K562 (cell line): ENCODE measurements at regions not wholly inside any gene's neighbourhood (a gene's known extent, or its start where the extent isn't known, plus 50 kb on each side); places are given as distances from the start of the nearest gene placed in this dataset.

Experiments used
- ATAC-seq: fragments of 200-7000 bp; cut with Tn5 transposase; 3 replicates; pipeline ENCODE4 v1.9.1; 2020; ENCODE audit warnings: moderate library complexity
- BruUV-seq: library from RNA; stranded (reverse); fragments of 400-500 nt; replicated peaks from 2 replicates; lab custom pipeline; 2021; lab: Mats Ljungman, UMichigan
- CTCF ChIA-PET: fragments of 300-600 bp; formaldehyde crosslinking; extraction: SDS; loops from one replicate; lab custom pipeline; 2021; ENCODE audit warnings: low intra/inter-chr PET ratio; lab: Yijun Ruan, JAX
- POLR2A ChIA-PET: fragments of 300-600, 350-650 bp; sonication (Branson Sonifier 250); formaldehyde crosslinking; extraction: SDS; loops from one replicate; lab custom pipeline; 2021; ENCODE audit warnings: antibody characterized with exemption, inconsistent platforms; lab: Yijun Ruan, JAX
- DNase-seq, 4 experiments: peaks; one replicate each; pipeline versions ENCODE4 v3.0.0 to v3.0.0-alpha.2; 2011 to 2018; ENCODE audit warnings: low spot score in 3 of 4, mixed read lengths in 3 of 4; ENCODE audit errors: extremely low read depth in 1 of 4
- FAIRE-seq: peaks from 2 replicates; lab custom pipeline; 2011; peaks lifted over from hg19 to GRCh38; lab: Jason Lieb, UNC
- H2AFZ ChIP-seq: 2 replicates; pipeline ENCODE4 v1.6.0; 2011; ENCODE audit warnings: low read depth, low read length, control low read depth, inconsistent platforms
- H3K27ac ChIP-seq: fragments of 200-600 bp; 3 replicates; pipeline ENCODE4 v1.8.0; 2011; ENCODE audit warnings: low read depth, mild to moderate bottlenecking, control low read depth, inconsistent platforms, low read length, moderate library complexity, mixed read lengths; ENCODE audit errors: extremely low read depth
- H3K27me3 ChIP-seq, 2 experiments: fragments of 300-600 bp in 1 of 2; 2 replicates in 1 of 2; 3 replicates in 1 of 2; pipeline versions ENCODE4 v1.6.0 to v1.8.0; 2011; ENCODE audit warnings: inconsistent platforms in 2 of 2, low read length in 2 of 2, mild to moderate bottlenecking in 1 of 2, mixed read lengths in 1 of 2, moderate library complexity in 1 of 2; ENCODE audit not compliant: control insufficient read depth in 2 of 2, insufficient read depth in 2 of 2
- H3K36me3 ChIP-seq: fragments of 300-600 bp; 3 replicates; pipeline ENCODE4 v1.8.0; 2011; ENCODE audit warnings: mild to moderate bottlenecking, low read length, inconsistent platforms; ENCODE audit not compliant: control insufficient read depth, insufficient read depth
- H3K4me1 ChIP-seq, 2 experiments: fragments of 200-600 bp in 1 of 2; replicated peaks in 1 of 2; 2 replicates in 1 of 2; 3 replicates in 1 of 2; pipeline versions ENCODE4 v1.5.1 to v1.8.0; 2011; ENCODE audit warnings: inconsistent platforms in 2 of 2, low read length in 2 of 2, mild to moderate bottlenecking in 1 of 2, mixed read lengths in 1 of 2, moderate library complexity in 1 of 2; ENCODE audit not compliant: control insufficient read depth in 2 of 2, insufficient read depth in 2 of 2
- H3K4me2 ChIP-seq: 2 replicates; pipeline ENCODE4 v1.6.1; 2011; ENCODE audit warnings: low read length, control low read depth, inconsistent platforms, mixed read lengths; ENCODE audit not compliant: insufficient read depth
- H3K4me3 ChIP-seq: fragments of 200-600 bp; sonication (generic), shearing (Covaris generic); 2 replicates; pipeline ENCODE4 v1.5.1; 2016; ENCODE audit warnings: control low read depth, inconsistent platforms
- H3K79me2 ChIP-seq: fragments of 200-600 bp; 3 replicates; pipeline ENCODE4 v1.8.0; 2011; ENCODE audit warnings: low read length, inconsistent platforms; ENCODE audit not compliant: control insufficient read depth, insufficient read depth
- H3K9ac ChIP-seq, 2 experiments: 2 replicates each; pipeline versions ENCODE4 v1.6.0 to v1.6.1; 2011; ENCODE audit warnings: low read depth in 2 of 2, low read length in 2 of 2, control low read depth in 1 of 2, inconsistent platforms in 1 of 2, mild to moderate bottlenecking in 1 of 2, mixed read lengths in 1 of 2; ENCODE audit not compliant: insufficient read depth in 1 of 2
- H3K9me1 ChIP-seq: one replicate; pipeline ENCODE4 v1.6.0; 2011; ENCODE audit warnings: inconsistent platforms, mild to moderate bottlenecking, low read length, moderate library complexity; ENCODE audit not compliant: control insufficient read depth, insufficient read depth
- H3K9me3 ChIP-seq: replicated peaks from 2 replicates; pipeline ENCODE4 v1.5.1; 2011; ENCODE audit warnings: low read depth, low read length, inconsistent platforms; ENCODE audit not compliant: control insufficient read depth, insufficient read depth
- H4K20me1 ChIP-seq: replicated peaks from 2 replicates; pipeline ENCODE4 v1.6.1; 2011; ENCODE audit warnings: low read length, inconsistent platforms, mixed read lengths; ENCODE audit not compliant: control insufficient read depth, insufficient read depth
- ARHGAP35 ChIP-seq: fragments of 450-650 bp; IDR thresholded peaks from 2 replicates; pipeline ENCODE4 v1.6.1; 2018; ENCODE audit not compliant: partially characterized antibody
- EHMT2 ChIP-seq: fragments of 450-650 bp; IDR thresholded peaks from 2 replicates; pipeline ENCODE4 v1.6.1; 2018; ENCODE audit warnings: antibody characterized with exemption
- EP400 ChIP-seq: fragments of 450-650 bp; IDR thresholded peaks from 2 replicates; pipeline ENCODE4 v1.6.1; 2017; ENCODE audit warnings: antibody characterized with exemption, mild to moderate bottlenecking, moderate library complexity
- EWSR1 ChIP-seq: fragments of 450-650 bp; IDR thresholded peaks from 2 replicates; pipeline ENCODE4 v1.6.1; 2018; ENCODE audit warnings: borderline replicate concordance, mild to moderate bottlenecking, low read depth, moderate library complexity; ENCODE audit not compliant: partially characterized antibody
- FUS ChIP-seq: fragments of 200-400 bp; formaldehyde crosslinking; optimal IDR thresholded peaks from 2 replicates; pipeline ENCODE3; 2017; ENCODE audit warnings: low read depth, low read length
- HNRNPL ChIP-seq: fragments of 200-400 bp; formaldehyde crosslinking; IDR thresholded peaks from 2 replicates; pipeline ENCODE4 v1.6.1; 2017; ENCODE audit warnings: low read depth, mild to moderate bottlenecking, low read length
- HSF4 ChIP-seq: fragments of 250-450 bp; sonication (Bioruptor Pico); IDR thresholded peaks from 2 replicates; pipeline ENCODE4 v2.1.2; 2022; ENCODE audit warnings: mild to moderate bottlenecking, moderate library complexity, borderline replicate concordance
- MED1 ChIP-seq: sonication (generic); formaldehyde crosslinking; IDR thresholded peaks from 2 replicates; pipeline ENCODE4 v1.8.1; 2023; ENCODE audit warnings: missing genetic modification reagents, borderline replicate concordance
- THRAP3 ChIP-seq: fragments of 450-650 bp; IDR thresholded peaks from 2 replicates; pipeline ENCODE4 v1.6.1; 2016; ENCODE audit warnings: mild to moderate bottlenecking, inconsistent platforms, borderline replicate concordance
- THRB ChIP-seq: fragments of 450-650 bp; formaldehyde crosslinking; conservative IDR thresholded peaks from 2 replicates; pipeline ENCODE4 v1.4.0; 2022; ENCODE audit warnings: mild to moderate bottlenecking, missing genetic modification characterization
- ZBTB9 ChIP-seq: fragments of 450-650 bp; formaldehyde crosslinking; IDR thresholded peaks from 2 replicates; pipeline ENCODE4 v1.4.0; 2020; ENCODE audit warnings: mild to moderate bottlenecking, moderate library complexity
- WGBS: fragments of 100-300 bp; shearing (Covaris generic); methylation state at CpG from one replicate; pipeline ENCODE4 v1.1.6; 2016; ENCODE audit warnings: low coverage, mixed read lengths; ENCODE audit not compliant: insufficient coverage; ENCODE audit errors: missing lambda C conversion rate; 5-methylcytosine and 5-hydroxymethylcytosine counted together
- in situ Hi-C: fragments of 300-500 bp; cut with MboI; formaldehyde crosslinking; loops from 4 replicates; pipeline ENCODE4 v1.15.0; 2018; ENCODE audit warnings: inconsistent platforms, mixed read lengths
- intact Hi-C: fragments of 100-400 bp; cut with micrococcal nuclease; formaldehyde crosslinking; loops from 2 replicates; pipeline ENCODE4 v1.14.2; 2022
- TF ChIP-seq, protein P1 (sequence below): sonication (generic); formaldehyde crosslinking; IDR thresholded peaks from 2 replicates; pipeline ENCODE4 v1.8.0; 2022; ENCODE audit warnings: missing genetic modification reagents, mild to moderate bottlenecking, borderline replicate concordance
- TF ChIP-seq, protein P2 (sequence below): fragments of 200-800 bp; sonication (Bioruptor generic); IDR thresholded peaks from 2 replicates; pipeline ENCODE4 v1.6.1; 2017; ENCODE audit warnings: missing genetic modification characterization, missing compliant biosample characterization
- TF ChIP-seq, protein P3 (sequence below): fragments of 250-450 bp; sonication (Bioruptor Pico); IDR thresholded peaks from 2 replicates; pipeline ENCODE4 v1.4.0; 2020; ENCODE audit warnings: mild to moderate bottlenecking, moderate library complexity, borderline replicate concordance

- FAIRE-seq (no peak), DNase-seq (no peak), ATAC-seq (no peak)
- H2AFZ ChIP-seq = no peak overlapping the region
- no peaks in the 10 kb centered on the region for H3K9me1 ChIP-seq
- ChIA-PET CTCF (no interaction called here), POLR2A (no interaction called here)
- intact Hi-C loops = no loop called here
- H3K27ac ChIP-seq = no peak overlapping the region
- in situ Hi-C loops = no loop called here
- H3K9me3 ChIP-seq = peaks cover 2% of the 10 kb centered on the region
- H3K4me2 ChIP-seq = no peak overlapping the region
- no peaks in the 10 kb centered on the region for H3K4me1 ChIP-seq
- no peaks in the 10 kb centered on the region for H4K20me1 ChIP-seq
- H3K27me3 ChIP-seq = no peaks in the 10 kb centered on the region
- H3K79me2 ChIP-seq = no peaks in the 10 kb centered on the region
- no peak overlapping the region for H3K9ac ChIP-seq
- H3K36me3 ChIP-seq = no peaks in the 10 kb centered on the region
- no TSS peak for BruUV-seq
- no peak overlapping the region for H3K4me3 ChIP-seq
- 0% methylated on average over 4 of the region's 4 CpGs for WGBS
- TF ChIP-seq EHMT2 (no peak), ARHGAP35 (no peak), THRB (no peak), MED1 (CRISPR knock-in tag) (no peak), EP400 (no peak), HNRNPL (no peak), ZBTB9 (CRISPR knock-in tag) (no peak), THRAP3 (no peak), HSF4 (no peak), EWSR1 (no peak), FUS (no peak)
- TF ChIP-seq, protein P1, sequence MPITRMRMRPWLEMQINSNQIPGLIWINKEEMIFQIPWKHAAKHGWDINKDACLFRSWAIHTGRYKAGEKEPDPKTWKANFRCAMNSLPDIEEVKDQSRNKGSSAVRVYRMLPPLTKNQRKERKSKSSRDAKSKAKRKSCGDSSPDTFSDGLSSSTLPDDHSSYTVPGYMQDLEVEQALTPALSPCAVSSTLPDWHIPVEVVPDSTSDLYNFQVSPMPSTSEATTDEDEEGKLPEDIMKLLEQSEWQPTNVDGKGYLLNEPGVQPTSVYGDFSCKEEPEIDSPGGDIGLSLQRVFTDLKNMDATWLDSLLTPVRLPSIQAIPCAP (CRISPR knock-in tag) = no peak
- TF ChIP-seq, protein P2, sequence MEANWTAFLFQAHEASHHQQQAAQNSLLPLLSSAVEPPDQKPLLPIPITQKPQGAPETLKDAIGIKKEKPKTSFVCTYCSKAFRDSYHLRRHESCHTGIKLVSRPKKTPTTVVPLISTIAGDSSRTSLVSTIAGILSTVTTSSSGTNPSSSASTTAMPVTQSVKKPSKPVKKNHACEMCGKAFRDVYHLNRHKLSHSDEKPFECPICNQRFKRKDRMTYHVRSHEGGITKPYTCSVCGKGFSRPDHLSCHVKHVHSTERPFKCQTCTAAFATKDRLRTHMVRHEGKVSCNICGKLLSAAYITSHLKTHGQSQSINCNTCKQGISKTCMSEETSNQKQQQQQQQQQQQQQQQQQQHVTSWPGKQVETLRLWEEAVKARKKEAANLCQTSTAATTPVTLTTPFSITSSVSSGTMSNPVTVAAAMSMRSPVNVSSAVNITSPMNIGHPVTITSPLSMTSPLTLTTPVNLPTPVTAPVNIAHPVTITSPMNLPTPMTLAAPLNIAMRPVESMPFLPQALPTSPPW (CRISPR knock-in tag) = no peak
- TF ChIP-seq, protein P3, sequence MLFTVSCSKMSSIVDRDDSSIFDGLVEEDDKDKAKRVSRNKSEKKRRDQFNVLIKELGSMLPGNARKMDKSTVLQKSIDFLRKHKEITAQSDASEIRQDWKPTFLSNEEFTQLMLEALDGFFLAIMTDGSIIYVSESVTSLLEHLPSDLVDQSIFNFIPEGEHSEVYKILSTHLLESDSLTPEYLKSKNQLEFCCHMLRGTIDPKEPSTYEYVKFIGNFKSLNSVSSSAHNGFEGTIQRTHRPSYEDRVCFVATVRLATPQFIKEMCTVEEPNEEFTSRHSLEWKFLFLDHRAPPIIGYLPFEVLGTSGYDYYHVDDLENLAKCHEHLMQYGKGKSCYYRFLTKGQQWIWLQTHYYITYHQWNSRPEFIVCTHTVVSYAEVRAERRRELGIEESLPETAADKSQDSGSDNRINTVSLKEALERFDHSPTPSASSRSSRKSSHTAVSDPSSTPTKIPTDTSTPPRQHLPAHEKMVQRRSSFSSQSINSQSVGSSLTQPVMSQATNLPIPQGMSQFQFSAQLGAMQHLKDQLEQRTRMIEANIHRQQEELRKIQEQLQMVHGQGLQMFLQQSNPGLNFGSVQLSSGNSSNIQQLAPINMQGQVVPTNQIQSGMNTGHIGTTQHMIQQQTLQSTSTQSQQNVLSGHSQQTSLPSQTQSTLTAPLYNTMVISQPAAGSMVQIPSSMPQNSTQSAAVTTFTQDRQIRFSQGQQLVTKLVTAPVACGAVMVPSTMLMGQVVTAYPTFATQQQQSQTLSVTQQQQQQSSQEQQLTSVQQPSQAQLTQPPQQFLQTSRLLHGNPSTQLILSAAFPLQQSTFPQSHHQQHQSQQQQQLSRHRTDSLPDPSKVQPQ = no peak
Observed at GRCh38 chr1:188611432-188611831, 1782.7 kb downstream of the PLA2G4A start.
